H9 (cell line): ENCODE measurements at regions not wholly inside any gene's neighbourhood (a gene's known extent, or its start where the extent isn't known, plus 50 kb on each side); places are given as distances from the start of the nearest gene placed in this dataset.

ENCODE experiments used
- DNase-seq: peaks from one replicate; pipeline ENCODE4 v3.0.0-alpha.2; 2017
- H2AFZ ChIP-seq: one replicate; pipeline ENCODE4 v1.6.1; 2013; ENCODE audit warnings: mild to moderate bottlenecking, low read length, control low read depth, moderate library complexity
- H2AK5ac ChIP-seq: 2 replicates; pipeline ENCODE4 v1.6.1; 2013; ENCODE audit warnings: low read length, control low read depth, mixed read lengths; ENCODE audit not compliant: insufficient read length
- H2BK120ac ChIP-seq: one replicate; pipeline ENCODE4 v1.6.1; 2013; ENCODE audit warnings: low read depth, mild to moderate bottlenecking, low read length, control low read depth, inconsistent platforms; ENCODE audit not compliant: poor library complexity, severe bottlenecking
- H2BK12ac ChIP-seq: 2 replicates; pipeline ENCODE4 v1.6.1; 2013; ENCODE audit warnings: low read length, control low read depth, mixed read lengths, low read depth; ENCODE audit not compliant: insufficient read length
- H2BK15ac ChIP-seq: 2 replicates; pipeline ENCODE4 v1.6.1; 2013; ENCODE audit warnings: low read depth, low read length, control low read depth
- H2BK20ac ChIP-seq: one replicate; pipeline ENCODE4 v1.6.1; 2013; ENCODE audit warnings: low read depth, mild to moderate bottlenecking, low read length, control low read depth, inconsistent platforms; ENCODE audit not compliant: poor library complexity, severe bottlenecking
- H2BK5ac ChIP-seq: 2 replicates; pipeline ENCODE4 v1.6.1; 2013; ENCODE audit warnings: low read length, control low read depth, mixed read lengths; ENCODE audit not compliant: insufficient read length
- H3K14ac ChIP-seq: 2 replicates; pipeline ENCODE4 v1.6.1; 2013; ENCODE audit warnings: low read length, control low read depth; ENCODE audit not compliant: insufficient read depth
- H3K18ac ChIP-seq: 2 replicates; pipeline ENCODE4 v1.6.1; 2013; ENCODE audit warnings: low read depth, mild to moderate bottlenecking, mixed read lengths, low read length, control low read depth; ENCODE audit not compliant: insufficient read length
- H3K23ac ChIP-seq: 2 replicates; pipeline ENCODE4 v1.6.1; 2013; ENCODE audit warnings: low read length, control low read depth, mixed read lengths, low read depth; ENCODE audit not compliant: insufficient read length
- H3K23me2 ChIP-seq: 2 replicates; pipeline ENCODE4 v1.6.1; 2013; ENCODE audit warnings: low read depth, mild to moderate bottlenecking, mixed read lengths, low read length, control low read depth; ENCODE audit not compliant: insufficient read length, poor library complexity, severe bottlenecking
- H3K27ac ChIP-seq: 2 replicates; pipeline ENCODE4 v1.5.1; 2013; ENCODE audit warnings: low read length, control low read depth, mixed read lengths, low read depth; ENCODE audit not compliant: insufficient read length
- H3K27me3 ChIP-seq: 2 replicates; pipeline ENCODE4 v1.6.1; 2013; ENCODE audit warnings: low read length, control low read depth, inconsistent platforms; ENCODE audit not compliant: insufficient read depth
- H3K4ac ChIP-seq: 2 replicates; pipeline ENCODE4 v1.6.1; 2013; ENCODE audit warnings: low read depth, mild to moderate bottlenecking, control low read depth, inconsistent platforms, low read length, moderate library complexity
- H3K4me1 ChIP-seq: 2 replicates; pipeline ENCODE4 v1.6.1; 2013; ENCODE audit warnings: low read length, control low read depth, inconsistent platforms; ENCODE audit not compliant: insufficient read depth
- H3K4me2 ChIP-seq: 2 replicates; pipeline ENCODE4 v1.6.1; 2013; ENCODE audit warnings: low read length, control low read depth, mixed read lengths; ENCODE audit not compliant: insufficient read length, insufficient read depth
- H3K56ac ChIP-seq: 2 replicates; pipeline ENCODE4 v1.6.1; 2013; ENCODE audit warnings: low read depth, mild to moderate bottlenecking, mixed read lengths, low read length, control low read depth; ENCODE audit not compliant: insufficient read length
- H3K79me1 ChIP-seq: 2 replicates; pipeline ENCODE4 v1.6.1; 2013; ENCODE audit warnings: low read depth, mild to moderate bottlenecking, moderate library complexity, low read length, control low read depth, inconsistent platforms; ENCODE audit not compliant: insufficient read depth, poor library complexity, severe bottlenecking
- H3K79me2 ChIP-seq: 2 replicates; pipeline ENCODE4 v1.6.1; 2013; ENCODE audit warnings: low read length, control low read depth, inconsistent platforms; ENCODE audit not compliant: insufficient read depth
- H3K9ac ChIP-seq: 2 replicates; pipeline ENCODE4 v1.6.1; 2013; ENCODE audit warnings: low read length, control low read depth, mixed read lengths; ENCODE audit not compliant: insufficient read length; ENCODE audit errors: extremely low read depth
- H3K9me3 ChIP-seq: one replicate; pipeline ENCODE4 v1.6.1; 2013; ENCODE audit warnings: low read depth, low read length, inconsistent platforms; ENCODE audit not compliant: control insufficient read depth
- H3T11ph ChIP-seq: one replicate; pipeline ENCODE4 v1.6.1; 2013; ENCODE audit warnings: mild to moderate bottlenecking, low read length, control low read depth, inconsistent platforms
- H4K20me1 ChIP-seq: one replicate; pipeline ENCODE4 v1.6.1; 2013; ENCODE audit not compliant: control insufficient read depth, insufficient read length, insufficient read depth
- H4K5ac ChIP-seq: 2 replicates; pipeline ENCODE4 v1.6.1; 2013; ENCODE audit warnings: low read depth, mild to moderate bottlenecking, mixed read lengths, low read length, control low read depth; ENCODE audit not compliant: insufficient read length
- H4K8ac ChIP-seq: replicated peaks from 2 replicates; pipeline ENCODE4 v1.6.1; 2013; ENCODE audit warnings: low read length, control low read depth, mixed read lengths, low read depth; ENCODE audit not compliant: insufficient read length
- H4K91ac ChIP-seq: 2 replicates; pipeline ENCODE4 v1.6.1; 2013; ENCODE audit warnings: low read depth, mild to moderate bottlenecking, moderate library complexity, mixed read lengths, low read length, control low read depth; ENCODE audit not compliant: insufficient read length
- H3K27ac Mint-ChIP-seq, 3 experiments: 2 replicates in 2 of 3; 3 replicates in 1 of 3; pipeline ENCODE4 v1.8.0; 2020 to 2021; ENCODE audit warnings: mixed read lengths in 3 of 3, mild to moderate bottlenecking in 1 of 3, moderate library complexity in 1 of 3
- H3K27me3 Mint-ChIP-seq: 2 replicates; pipeline ENCODE4 v1.8.0; 2021; ENCODE audit warnings: low read depth, mild to moderate bottlenecking, moderate library complexity, mixed read lengths
- H3K36me3 Mint-ChIP-seq, 3 experiments: 2 replicates in 2 of 3; 3 replicates in 1 of 3; pipeline ENCODE4 v1.8.0; 2020 to 2021; ENCODE audit warnings: low read depth in 3 of 3, mixed read lengths in 3 of 3; ENCODE audit not compliant: insufficient read depth in 1 of 3
- H3K4me1 Mint-ChIP-seq, 2 experiments: 2 replicates each; pipeline ENCODE4 v1.8.0; 2020; ENCODE audit warnings: mixed read lengths in 2 of 2
- H3K4me3 Mint-ChIP-seq, 2 experiments: 2 replicates in 1 of 2; 3 replicates in 1 of 2; pipeline ENCODE4 v1.8.0; 2020 to 2021; ENCODE audit warnings: mild to moderate bottlenecking in 2 of 2, mixed read lengths in 2 of 2, moderate library complexity in 1 of 2
- H3K9me3 Mint-ChIP-seq, 2 experiments: 2 replicates in 1 of 2; 3 replicates in 1 of 2; pipeline ENCODE4 v1.8.0; 2020; ENCODE audit warnings: mild to moderate bottlenecking in 2 of 2, mixed read lengths in 2 of 2, moderate library complexity in 1 of 2
- CTCF ChIP-seq: fragments of 200-600 bp; sonication (generic); conservative IDR thresholded peaks from 3 replicates; pipeline ENCODE4 v1.8.0; 2021; ENCODE audit warnings: antibody characterized with exemption, mild to moderate bottlenecking
- WGBS: extraction: QIAGEN DNeasy Blood & Tissue Kit; methylation state at CpG from one replicate; pipeline ENCODE4 v1.1.7; 2013; ENCODE audit warnings: missing lambda C conversion rate, low lambda C conversion rate, mixed read lengths; ENCODE audit not compliant: insufficient read length; ENCODE audit errors: extremely low coverage; 5-methylcytosine and 5-hydroxymethylcytosine counted together

GRCh38 chr11:116194156-116194904, 578.5 kb downstream of the BUD13 start:
- peaks cover 13% of the 10 kb centered on the region; the same call in 1 of the 2 replicates for H3K4me1 ChIP-seq
- no peak overlapping the region for H2BK5ac ChIP-seq
- H3K4ac ChIP-seq = no peak overlapping the region
- no peak overlapping the region for H3K23ac ChIP-seq
- peak overlapping the region in 1 of 3 experiments; percentile 70; a peak in 1 of 7 replicates for H3K27ac Mint-ChIP-seq
- H3K4me1 Mint-ChIP-seq = peaks cover 31 to 46% of the 10 kb centered on the region in 2 experiments
- no peaks in the 10 kb centered on the region for H3K9me3 Mint-ChIP-seq
- no peak overlapping the region for H3K18ac ChIP-seq
- peak overlapping the region; percentile 82 for H3K4me2 ChIP-seq
- H4K91ac ChIP-seq = no peak overlapping the region
- H2BK15ac ChIP-seq = no peak overlapping the region
- H2BK20ac ChIP-seq = no peak overlapping the region
- no peak overlapping the region for H3K27ac ChIP-seq
- H2BK120ac ChIP-seq = no peak overlapping the region
- H3K4me3 Mint-ChIP-seq = peak overlapping the region; percentile 66 to 82
- H3K27me3 Mint-ChIP-seq = peaks cover 50% of the 10 kb centered on the region
- no peak overlapping the region for H2AFZ ChIP-seq
- no peak overlapping the region for H3T11ph ChIP-seq
- TF ChIP-seq CTCF = no peak
- H4K5ac ChIP-seq = no peak overlapping the region
- H4K8ac ChIP-seq = no peak overlapping the region
- H3K56ac ChIP-seq = no peak overlapping the region
- H2AK5ac ChIP-seq = no peak overlapping the region
- H3K27me3 ChIP-seq = no peaks in the 10 kb centered on the region
- no peaks in the 10 kb centered on the region for H3K79me2 ChIP-seq
- H2BK12ac ChIP-seq = peak overlapping the region; percentile 65
- H3K9ac ChIP-seq = no peak overlapping the region
- no peaks in the 10 kb centered on the region for H3K79me1 ChIP-seq
- H3K23me2 ChIP-seq = peaks cover 12% of the 10 kb centered on the region
- no peaks in the 10 kb centered on the region for H4K20me1 ChIP-seq
- no CpG with 5 or more reads among the region's 5 CpGs for WGBS
- peak; percentile 47 for DNase-seq
- H3K9me3 ChIP-seq = no peaks in the 10 kb centered on the region
- H3K14ac ChIP-seq = no peak overlapping the region
- H3K36me3 Mint-ChIP-seq = no peaks in the 10 kb centered on the region
